Ovary (tissue), 7 donors: ENCODE measurements at regions not wholly inside any gene's neighbourhood (a gene's known extent, or its start where the extent isn't known, plus 50 kb on each side); places are given as distances from the start of the nearest gene placed in this dataset.
"Not testable (repeated sequence)": the region's sequence is repeated elsewhere in the genome, so short reads cannot be mapped to it uniquely, and the experiment has no call there.

Experiments
- DNase-seq, 5 donors: peaks; one replicate each; pipeline ENCODE4 v3.0.0-alpha.2; 2019 to 2020
- H3K27ac ChIP-seq, 2 donors: fragments of 200-600 bp; one replicate each; pipeline versions ENCODE4 v1.5.1 to v1.8.0; 2019 to 2022
- H3K27me3 ChIP-seq: fragments of 200-600 bp; one replicate; pipeline ENCODE4 v1.8.0; 2022
- H3K36me3 ChIP-seq: fragments of 200-600 bp; sonication (generic); one replicate; pipeline ENCODE4 v1.5.1; 2019
- H3K4me1 ChIP-seq: one replicate; pipeline ENCODE4 v1.8.1; 2013; ENCODE audit warnings: mild to moderate bottlenecking, moderate library complexity; ENCODE audit not compliant: insufficient read depth
- H3K4me3 ChIP-seq: fragments of 200-600 bp; sonication (generic); one replicate; pipeline ENCODE4 v1.5.1; 2017
- H3K9me3 ChIP-seq, 2 donors: fragments of 200-600 bp in 1 of 2; sonication (generic) in 1 of 2; one replicate each; pipeline versions ENCODE4 v1.5.1 to v1.8.1; 2013 to 2019; ENCODE audit warnings: mild to moderate bottlenecking in 1 of 2, moderate library complexity in 1 of 2
- CTCF ChIP-seq, 3 donors: fragments of 450-650 bp in 2 of 3; fragments of 200-600 bp in 1 of 3; IDR thresholded peaks; one replicate each; pipeline versions ENCODE4 v1.5.1 to v1.8.0; 2016 to 2022; ENCODE audit warnings: antibody characterized with exemption in 3 of 3, mild to moderate bottlenecking in 1 of 3
- EP300 ChIP-seq: sonication (generic); formaldehyde crosslinking; IDR thresholded peaks from one replicate; pipeline ENCODE4 v1.6.1; 2017; ENCODE audit warnings: antibody characterized with exemption
- POLR2A ChIP-seq: fragments of 450-650 bp; IDR thresholded peaks from one replicate; pipeline ENCODE4 v1.6.1; 2017; ENCODE audit warnings: antibody characterized with exemption, mild to moderate bottlenecking, moderate library complexity
- WGBS, 3 donors: extraction: QIAGEN DNeasy Blood & Tissue Kit in 1 of 3; methylation state at CpG; one replicate each; pipeline versions ENCODE4 v1.1.5 to v1.1.7; 2013 to 2017; 5-methylcytosine and 5-hydroxymethylcytosine counted together
- intact Hi-C, 4 donors: fragments of 100-400 bp; cut with DNase I; formaldehyde crosslinking; loops; one replicate each; pipeline versions ENCODE4 v1.11.0 to v1.15.1; 2022 to 2023
- donor health status: DM: no; HTN: no; CAD: no; lungs with moderate emphysema.
- donor health status: DM: no; HTN: no; CAD: no.
- donor health status: Bipolar disorder and iron deficiency.
- donor health status: DM: no; HTN: no; CAD: no.
- donor health status: DM: yes; HTN: yes; CAD: no.

GRCh38 chr1:71295350-71295749, 214.5 kb upstream of the ZRANB2 start:
- H3K9me3 ChIP-seq, result no peaks in the 10 kb centered on the region
- no peaks in the 10 kb centered on the region for H3K4me1 ChIP-seq
- WGBS, 3 donors, result 71 to 91% (median 86%) methylated on average over 3 of the region's 3 CpGs
- no peak for TF ChIP-seq EP300
- TF ChIP-seq CTCF (IDR thresholded peaks at IDR 0.05), result no peak
- no peak for TF ChIP-seq POLR2A
- H3K27ac ChIP-seq, result no peak overlapping the region
- H3K27me3 ChIP-seq, result no peaks in the 10 kb centered on the region
- DNase-seq, result no peak
- intact Hi-C loops, result no loop called here
- no peaks in the 10 kb centered on the region for H3K36me3 ChIP-seq
- no peak overlapping the region for H3K4me3 ChIP-seq

GRCh38 chr1:71294178-71294577, 213.3 kb upstream of the ZRANB2 start:
- H3K9me3 ChIP-seq, result no peaks in the 10 kb centered on the region
- 9 to 20% (median 19%) methylated on average over 5 of the region's 5 CpGs for WGBS, 3 donors
- TF ChIP-seq EP300, result no peak
- no peak for TF ChIP-seq POLR2A
- no peak for TF ChIP-seq CTCF (IDR thresholded peaks at IDR 0.05)

DNA sequence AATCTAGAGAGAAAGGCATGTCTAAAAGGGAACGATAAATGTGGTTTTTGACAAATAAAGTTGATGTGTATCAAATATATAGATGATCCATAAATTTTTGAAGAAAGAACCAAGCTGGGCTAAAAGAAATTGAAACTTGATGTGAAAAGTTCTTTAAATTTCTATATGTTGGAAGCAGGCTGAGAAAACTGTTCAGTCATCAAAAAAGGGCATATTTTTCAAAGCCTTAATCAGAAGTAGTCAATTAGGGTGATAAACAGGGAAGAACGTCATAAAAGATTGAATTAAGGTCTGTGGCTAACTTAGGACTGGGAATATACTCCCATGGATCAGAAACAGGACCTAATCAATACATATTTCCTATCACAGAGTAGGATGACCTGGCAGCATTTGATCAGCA, 211.4 kb upstream of the ZRANB2 start:
- no peaks in the 10 kb centered on the region for H3K4me1 ChIP-seq
- no peak for DNase-seq
- no peaks in the 10 kb centered on the region for H3K36me3 ChIP-seq
- intact Hi-C loops, result no loop called here
- H3K27me3 ChIP-seq, result no peaks in the 10 kb centered on the region
- H3K4me3 ChIP-seq, result no peak overlapping the region
- no peaks in the 10 kb centered on the region for H3K9me3 ChIP-seq
- no peak overlapping the region for H3K27ac ChIP-seq
- TF ChIP-seq EP300, result no peak
- WGBS, 3 donors, result 87 to 92% (median 88%) methylated on average over 2 of the region's 2 CpGs

More at GRCh38 chr1:71294178-71294577, 213.3 kb upstream of the ZRANB2 start:
- H3K4me1 ChIP-seq, result no peaks in the 10 kb centered on the region
- no peaks in the 10 kb centered on the region for H3K27me3 ChIP-seq
- H3K36me3 ChIP-seq, result no peaks in the 10 kb centered on the region
- intact Hi-C loops, result no loop called here
- no peak overlapping the region for H3K4me3 ChIP-seq
- no peak for DNase-seq
- H3K27ac ChIP-seq, result no peak overlapping the region

DNA sequence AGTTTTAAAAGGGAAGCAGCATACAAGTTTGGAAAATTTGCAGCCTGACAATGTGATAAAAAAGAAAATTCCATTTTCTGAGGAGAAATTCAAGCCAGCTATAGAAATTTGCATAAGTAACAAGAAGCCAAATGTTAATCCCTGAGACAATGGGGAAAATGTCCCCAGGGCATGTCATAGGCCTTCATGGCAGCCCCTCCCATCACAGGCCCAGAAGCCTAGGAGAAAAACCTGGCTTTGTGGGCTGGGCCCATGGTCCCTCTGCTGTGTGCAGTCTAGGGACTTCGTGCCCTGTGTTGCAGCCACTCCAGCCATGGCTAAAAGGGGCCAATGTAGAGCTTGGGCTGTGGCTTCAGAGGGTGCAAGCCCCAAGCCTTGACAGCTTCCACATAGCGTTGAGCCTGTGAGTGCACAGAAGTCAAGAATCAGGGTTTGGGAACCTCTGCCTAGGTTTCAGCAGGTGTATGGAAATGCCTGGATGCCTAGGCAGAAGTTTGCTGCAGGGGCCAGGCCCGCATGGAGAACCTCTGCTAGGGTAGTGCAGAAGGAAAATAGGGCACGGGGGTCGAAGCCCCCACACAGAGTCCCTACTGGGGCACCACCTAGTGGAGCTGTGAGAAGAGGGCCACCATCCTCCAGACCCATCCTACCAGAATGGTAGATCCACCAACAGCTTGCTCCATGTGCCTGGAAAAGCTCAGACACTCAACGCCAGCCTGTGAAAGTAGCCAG, 209.8 kb upstream of the ZRANB2 start:
- DNase-seq, H3K36me3 ChIP-seq, H3K4me1 ChIP-seq, intact Hi-C loops, H3K4me3 ChIP-seq, H3K9me3 ChIP-seq, H3K27me3 ChIP-seq, H3K27ac ChIP-seq: not testable (repeated sequence)
- WGBS, 3 donors, result 92 to 96% (median 96%) methylated on average over 6 of the region's 6 CpGs

- H3K4me3 ChIP-seq, result no peak overlapping the region
- DNase-seq, result no peak
- TF ChIP-seq CTCF (IDR thresholded peaks at IDR 0.05) (no peak), POLR2A (no peak), EP300 (no peak)
- H3K36me3 ChIP-seq, result no peaks in the 10 kb centered on the region
- no peaks in the 10 kb centered on the region for H3K27me3 ChIP-seq
- H3K9me3 ChIP-seq, result no peaks in the 10 kb centered on the region
- intact Hi-C loops, result no loop called here
- no peak overlapping the region for H3K27ac ChIP-seq
- no peaks in the 10 kb centered on the region for H3K4me1 ChIP-seq
- WGBS, 3 donors, result 79 to 93% (median 85%) methylated on average over 1 of the region's 1 CpG
Observed at GRCh38 chr1:71285529-71285928, 204.7 kb upstream of the ZRANB2 start.
